ENCODE measurements at regions not wholly inside any gene's neighbourhood (a gene's known extent, or its start where the extent isn't known, plus 50 kb on each side); places are given as distances from the start of the nearest gene placed in this dataset.

DNA sequence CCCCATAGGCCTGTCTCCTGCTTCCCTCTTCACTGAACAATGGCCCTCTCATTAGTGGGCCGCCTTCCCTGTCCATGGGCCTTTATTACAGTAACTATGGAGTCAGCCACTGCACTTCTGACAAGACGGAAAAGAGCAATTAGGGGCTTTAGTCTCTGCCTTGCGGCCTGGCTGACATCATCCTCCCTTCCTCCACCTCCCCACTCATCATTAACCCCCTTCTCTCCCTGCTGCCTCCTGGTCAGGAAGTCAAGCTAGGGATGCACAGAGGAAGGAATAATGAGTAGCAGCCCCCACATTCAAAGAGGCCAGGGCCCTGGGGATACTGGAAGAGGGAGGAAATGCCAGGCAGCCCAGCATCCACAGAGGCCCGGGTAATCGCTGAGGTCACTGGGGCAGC is 101.6 kb upstream of the PLXNA4 start:
- DNase-seq (ENCODE audit: low read depth): no peak
- no peak overlapping the region for H3K4me3 ChIP-seq (ENCODE audit: low read length)
- TF ChIP-seq, protein P1, sequence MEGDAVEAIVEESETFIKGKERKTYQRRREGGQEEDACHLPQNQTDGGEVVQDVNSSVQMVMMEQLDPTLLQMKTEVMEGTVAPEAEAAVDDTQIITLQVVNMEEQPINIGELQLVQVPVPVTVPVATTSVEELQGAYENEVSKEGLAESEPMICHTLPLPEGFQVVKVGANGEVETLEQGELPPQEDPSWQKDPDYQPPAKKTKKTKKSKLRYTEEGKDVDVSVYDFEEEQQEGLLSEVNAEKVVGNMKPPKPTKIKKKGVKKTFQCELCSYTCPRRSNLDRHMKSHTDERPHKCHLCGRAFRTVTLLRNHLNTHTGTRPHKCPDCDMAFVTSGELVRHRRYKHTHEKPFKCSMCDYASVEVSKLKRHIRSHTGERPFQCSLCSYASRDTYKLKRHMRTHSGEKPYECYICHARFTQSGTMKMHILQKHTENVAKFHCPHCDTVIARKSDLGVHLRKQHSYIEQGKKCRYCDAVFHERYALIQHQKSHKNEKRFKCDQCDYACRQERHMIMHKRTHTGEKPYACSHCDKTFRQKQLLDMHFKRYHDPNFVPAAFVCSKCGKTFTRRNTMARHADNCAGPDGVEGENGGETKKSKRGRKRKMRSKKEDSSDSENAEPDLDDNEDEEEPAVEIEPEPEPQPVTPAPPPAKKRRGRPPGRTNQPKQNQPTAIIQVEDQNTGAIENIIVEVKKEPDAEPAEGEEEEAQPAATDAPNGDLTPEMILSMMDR (IDR thresholded peaks at IDR 0.05; ENCODE audit: insufficient read depth, low read depth, low read length, missing control alignments): no peak

DNA sequence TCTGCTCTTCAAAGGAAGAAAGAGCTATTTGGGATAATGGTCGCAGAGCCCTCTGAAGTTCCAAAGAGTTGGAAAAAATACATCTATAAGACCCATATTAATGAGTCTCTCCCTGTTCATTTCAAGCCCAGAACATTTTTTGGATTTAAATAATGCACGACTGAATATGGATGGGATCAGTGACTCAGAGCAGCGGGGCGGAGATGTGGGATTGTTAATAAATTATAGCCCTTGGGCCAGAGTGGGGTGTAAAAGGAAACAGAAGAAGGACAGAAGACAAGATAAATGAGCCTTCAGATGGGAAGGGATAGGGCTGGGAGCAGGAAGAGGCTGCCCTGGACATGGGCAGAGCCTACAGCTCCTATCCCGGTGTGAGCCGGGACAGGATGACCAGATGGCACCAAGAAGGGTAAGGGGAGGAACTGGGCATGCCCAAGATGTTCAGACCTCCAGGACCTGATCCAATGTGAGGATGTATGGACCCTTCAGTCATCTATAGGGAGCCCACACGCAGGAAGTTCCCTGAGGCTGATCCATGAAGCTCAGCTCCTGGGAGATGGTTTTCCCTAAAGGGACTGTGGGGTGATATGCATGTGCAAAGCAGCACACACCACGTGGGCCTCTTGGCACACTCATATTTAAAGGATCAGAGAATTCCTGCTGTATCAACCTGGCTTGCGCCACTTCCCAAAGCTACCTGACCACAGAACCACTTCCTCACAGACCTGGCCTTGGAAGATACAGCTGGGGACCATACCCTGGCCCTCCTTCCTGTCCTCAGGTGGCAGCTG is 96.1 kb upstream of the PLXNA4 start:
- no peak for DNase-seq (ENCODE audit: low read depth)
- TF ChIP-seq, protein P1 (IDR thresholded peaks at IDR 0.05; ENCODE audit: insufficient read depth, low read depth, low read length, missing control alignments): no peak
- H3K4me3 ChIP-seq (ENCODE audit: low read length): no peak overlapping the region

DNA sequence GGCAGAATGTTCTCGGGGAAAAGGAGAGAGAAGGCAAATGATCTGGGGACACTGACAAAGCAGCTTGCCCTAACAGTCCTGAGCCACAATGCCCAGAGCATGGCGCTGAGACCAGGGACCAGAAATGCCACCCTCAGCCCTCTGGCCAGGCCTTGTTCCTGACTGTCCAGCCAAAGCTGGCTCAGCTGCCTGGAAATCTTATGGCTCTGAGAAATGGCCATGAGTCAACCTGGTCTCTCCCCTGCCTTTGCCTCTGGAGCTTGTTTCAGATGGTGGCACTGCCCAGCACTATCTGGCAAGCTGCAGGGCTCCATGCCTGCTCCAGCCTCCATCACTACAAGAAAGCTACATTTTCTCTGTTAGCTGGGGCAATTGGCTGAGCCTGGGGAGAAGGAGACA is 90.5 kb upstream of the PLXNA4 start:
- TF ChIP-seq, protein P1 (IDR thresholded peaks at IDR 0.05; ENCODE audit: insufficient read depth, low read depth, low read length, missing control alignments): no peak
- no peak overlapping the region for H3K4me3 ChIP-seq (ENCODE audit: low read length)
- DNase-seq (ENCODE audit: low read depth): no peak

DNA sequence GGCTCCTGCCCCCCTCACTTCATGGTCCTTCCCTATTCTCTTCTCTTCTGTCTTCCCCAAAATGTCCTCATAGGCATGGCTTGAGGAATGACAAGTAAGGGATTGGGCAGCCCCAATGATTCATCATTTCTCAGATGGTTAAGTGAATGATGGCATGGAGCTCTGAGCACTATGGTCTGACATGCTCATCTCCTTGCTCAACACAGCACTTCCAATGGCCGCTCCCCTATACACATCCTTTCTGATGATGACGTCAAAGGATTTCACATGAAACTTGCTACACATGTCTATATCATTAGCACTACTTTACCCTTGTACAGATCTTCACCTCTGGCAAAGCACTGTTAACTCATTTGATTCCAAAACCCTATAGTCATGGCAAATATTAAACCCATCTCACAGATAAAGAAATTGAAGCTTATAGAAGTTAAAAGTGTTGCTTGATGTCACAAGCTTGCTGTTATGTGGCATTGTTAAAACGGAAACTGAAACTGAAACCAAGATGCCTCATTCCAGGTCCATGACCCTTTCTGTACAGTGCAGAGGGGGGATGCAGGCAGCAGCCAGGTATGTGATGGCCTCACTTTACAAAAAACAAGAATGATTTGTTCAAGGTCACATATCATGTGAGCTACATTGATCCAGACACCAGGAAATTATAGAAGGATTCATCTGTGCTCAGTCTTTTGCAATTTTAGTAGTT is 90.0 kb upstream of the PLXNA4 start:
- TF ChIP-seq, protein P1 (IDR thresholded peaks at IDR 0.05; ENCODE audit: insufficient read depth, low read depth, low read length, missing control alignments): no peak
- H3K4me3 ChIP-seq (ENCODE audit: low read length): no peak overlapping the region

DNA sequence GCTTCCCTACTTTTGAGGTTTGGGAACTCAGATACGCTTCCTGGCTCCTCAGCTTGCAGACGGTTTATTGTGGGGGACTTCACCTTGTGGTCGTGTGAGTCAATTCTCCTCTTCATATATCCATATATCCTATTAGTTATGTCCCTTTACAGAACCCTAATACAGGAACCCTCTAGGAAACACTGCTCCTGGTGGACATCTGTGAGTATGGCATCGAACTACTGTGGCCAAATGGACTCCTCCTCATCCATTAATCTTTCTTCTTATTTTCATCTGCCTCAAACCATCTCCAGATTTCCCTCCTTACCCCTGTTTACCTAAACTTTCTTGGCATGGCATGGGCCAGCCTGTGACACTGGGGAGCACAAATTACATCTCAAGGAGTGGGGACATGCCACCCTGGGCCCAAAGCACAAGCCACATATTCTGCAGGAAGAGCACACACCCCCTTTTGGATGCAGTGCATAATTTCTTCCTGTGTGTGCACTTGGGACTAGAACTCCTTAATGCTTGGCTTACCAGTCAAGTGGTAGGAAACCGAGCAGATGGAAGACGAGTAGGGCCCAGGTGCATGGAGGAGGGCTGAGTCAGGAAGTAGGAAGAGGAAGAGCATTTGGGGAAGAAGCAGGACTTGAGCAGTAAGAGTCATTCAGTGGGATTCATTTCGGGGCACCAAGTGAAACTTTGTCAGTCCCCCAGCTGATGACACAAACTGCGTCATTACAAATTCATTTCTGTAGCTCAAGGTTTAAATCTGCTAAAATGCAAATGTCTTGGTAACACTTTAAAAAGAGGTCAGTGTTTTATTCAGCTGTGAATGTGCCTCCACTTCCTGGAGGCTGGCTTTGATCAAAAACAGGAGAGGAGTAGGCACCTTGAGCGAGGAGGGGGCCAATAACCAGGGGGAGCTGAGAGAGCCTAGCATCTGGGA is 80.8 kb upstream of the PLXNA4 start:
- H3K4me3 ChIP-seq (ENCODE audit: low read length): no peak overlapping the region
- TF ChIP-seq, protein P1 (IDR thresholded peaks at IDR 0.05; ENCODE audit: insufficient read depth, low read depth, low read length, missing control alignments): peak; percentile 47
- DNase-seq (ENCODE audit: low read depth): peak; percentile 8

More for the DNA sequence above, 90.0 kb upstream of the PLXNA4 start:
- DNase-seq (ENCODE audit: low read depth): peak; percentile 20

DNA sequence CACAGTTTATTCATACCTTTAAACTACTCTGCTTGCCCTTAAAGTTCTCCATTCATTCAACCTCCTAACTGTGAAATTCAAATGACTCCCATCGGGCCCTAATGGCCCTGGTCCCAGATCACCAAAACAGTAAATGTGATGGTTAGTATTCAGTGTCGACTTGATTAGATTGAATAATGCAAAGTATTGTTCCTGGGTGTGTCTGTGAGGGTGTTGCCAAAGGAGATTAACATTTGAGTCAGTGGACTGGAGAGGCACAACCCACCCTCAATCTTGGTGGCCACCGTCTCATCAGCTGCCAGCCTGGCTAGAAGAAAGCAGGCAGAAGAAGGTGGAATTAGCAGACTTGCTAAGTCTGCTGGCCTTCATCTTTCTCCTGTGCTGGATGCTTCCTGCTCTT is 80.1 kb upstream of the PLXNA4 start:
- H3K4me3 ChIP-seq (ENCODE audit: low read length): no peak overlapping the region
- TF ChIP-seq, protein P1 (IDR thresholded peaks at IDR 0.05; ENCODE audit: insufficient read depth, low read depth, low read length, missing control alignments): no peak
- no peak for DNase-seq (ENCODE audit: low read depth)

Measured in epithelial cell of esophagus (primary cell).